NCI-H2196 treated with DMSO at 0.1 percent for 48 hours (cell line): ENCODE measurements at regions not wholly inside any gene's neighbourhood (a gene's known extent, or its start where the extent isn't known, plus 50 kb on each side); places are given as distances from the start of the nearest gene placed in this dataset.

Experiments
- DNase-seq: peaks from one replicate; lab custom pipeline; 2025; ENCODE audit not compliant: unreplicated experiment; lab: John Stamatoyannopoulos, UW

DNA sequence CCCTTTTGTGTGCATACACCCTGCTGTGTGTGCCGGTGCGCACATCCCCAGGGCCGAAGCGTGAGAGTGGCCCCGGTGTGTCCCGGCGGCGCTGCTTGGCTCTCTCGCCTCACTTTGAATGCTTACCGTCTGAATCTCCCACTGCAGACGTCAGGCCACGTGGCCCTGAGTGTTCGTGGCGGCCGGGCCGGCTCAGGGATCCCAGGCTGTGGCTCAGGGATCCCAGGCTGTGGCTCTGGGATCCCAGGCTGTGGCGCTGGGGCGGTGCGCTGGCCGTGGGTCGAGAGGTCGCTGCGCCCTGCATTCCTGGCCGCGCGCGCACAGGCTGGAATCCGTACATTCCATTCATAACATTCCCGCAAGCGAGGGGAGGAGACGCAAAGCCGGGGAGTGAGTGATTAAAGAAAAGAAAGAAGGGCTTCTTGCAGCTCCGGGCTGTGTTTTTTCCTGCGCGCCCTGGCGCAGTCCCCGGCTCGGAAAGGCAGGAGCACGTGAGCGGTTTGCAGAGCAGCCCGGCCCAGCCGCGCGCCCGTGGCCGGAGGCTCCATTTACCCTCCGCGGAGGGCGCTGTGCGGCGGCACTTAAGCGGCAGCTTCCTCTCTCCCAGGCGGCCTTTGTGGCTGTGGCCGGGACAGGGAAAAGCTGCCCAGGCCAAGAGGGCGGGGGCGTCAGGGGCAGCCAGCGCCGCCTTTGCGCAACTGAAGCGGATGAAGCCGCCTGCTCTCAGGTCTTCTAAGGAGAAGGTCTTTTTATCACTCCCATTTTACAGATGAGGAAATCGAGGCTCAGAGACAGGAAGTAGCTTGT lies 87.0 kb upstream of the ALDH1L1 start:
- DNase-seq, result no peak

DNA sequence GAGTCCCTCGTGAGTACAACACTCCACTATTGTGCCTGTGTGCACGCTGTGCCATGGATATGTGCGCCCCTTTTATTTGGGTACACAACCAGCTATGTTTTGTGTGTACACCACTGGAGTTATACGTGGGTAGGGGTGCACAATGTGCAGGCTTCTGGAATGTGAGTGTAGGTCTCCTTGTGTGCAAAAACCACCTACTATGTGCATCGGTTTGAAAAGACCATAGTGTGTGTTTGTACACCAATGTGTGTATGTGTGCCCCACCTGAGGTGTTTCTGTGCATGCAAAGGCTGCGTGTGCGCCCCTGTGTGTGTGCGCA lies 86.4 kb upstream of the ALDH1L1 start:
- DNase-seq, result no peak

DNA sequence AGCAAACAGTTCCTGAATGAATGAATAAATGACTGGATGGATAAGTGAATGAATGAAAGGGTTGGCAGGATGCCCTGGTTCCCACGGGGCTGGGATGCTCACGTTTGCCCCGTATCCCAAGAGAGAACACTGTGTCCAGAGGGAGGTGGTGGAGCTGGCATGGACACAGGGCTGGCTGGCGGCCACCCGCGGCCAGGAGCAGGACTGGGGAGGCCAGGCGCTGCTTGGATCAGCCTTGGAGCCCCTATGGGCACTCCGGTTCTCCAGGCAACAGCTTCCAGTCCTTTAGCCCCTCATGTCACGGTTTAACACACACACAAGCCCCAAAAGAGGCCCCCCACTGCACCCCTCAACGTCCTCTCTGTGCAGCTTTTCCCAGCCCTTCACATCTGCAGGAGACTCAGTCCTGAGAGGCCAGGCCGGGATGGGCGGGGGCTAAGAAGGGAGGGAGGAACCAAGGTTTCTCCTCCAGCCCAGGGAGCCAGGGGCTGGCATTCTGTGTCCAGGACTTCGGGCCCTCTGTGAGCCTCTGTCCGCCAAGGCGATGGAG lies 86.0 kb upstream of the ALDH1L1 start:
- DNase-seq, result no peak

DNA sequence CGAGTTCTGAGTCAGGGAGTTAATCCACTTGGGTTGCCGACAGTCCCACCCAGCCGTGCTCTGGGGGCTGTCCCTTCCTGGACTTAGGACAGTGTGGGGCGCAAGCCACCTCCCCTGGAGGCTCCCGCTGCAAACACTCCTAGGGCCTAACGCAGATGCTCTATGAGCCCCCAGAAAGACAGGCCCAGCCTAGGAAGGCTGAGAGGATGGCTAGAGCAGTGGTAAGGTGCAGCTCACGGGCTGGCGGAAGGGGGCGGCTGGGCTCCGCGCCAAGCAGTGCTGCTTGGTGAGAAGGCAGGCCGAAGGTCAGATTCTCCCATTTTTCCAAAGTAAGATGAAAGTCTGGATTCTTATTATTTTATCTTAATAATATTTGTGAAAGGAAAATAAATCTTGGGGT lies 84.6 kb upstream of the ALDH1L1 start:
- DNase-seq, result no peak

DNA sequence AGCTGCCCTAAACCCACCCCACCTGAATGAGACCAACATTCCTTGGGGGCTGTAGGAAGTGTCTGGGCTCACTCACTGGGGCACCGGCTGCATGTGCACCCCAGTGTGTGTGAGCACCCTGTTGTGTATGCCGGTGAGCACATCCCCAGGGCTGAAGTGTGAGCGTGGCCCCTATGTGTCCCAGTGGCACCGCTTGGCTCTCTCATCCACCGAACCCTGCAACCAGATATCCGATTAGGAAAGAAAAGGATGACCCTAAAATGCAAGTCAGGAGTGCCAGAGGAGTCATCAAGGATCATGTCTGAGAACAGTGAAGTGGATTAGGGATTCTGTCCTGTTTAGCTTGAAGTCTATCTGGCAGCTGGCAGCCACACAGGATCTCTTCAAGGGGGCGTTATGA lies 84.0 kb upstream of the ALDH1L1 start:
- no peak for DNase-seq

DNA sequence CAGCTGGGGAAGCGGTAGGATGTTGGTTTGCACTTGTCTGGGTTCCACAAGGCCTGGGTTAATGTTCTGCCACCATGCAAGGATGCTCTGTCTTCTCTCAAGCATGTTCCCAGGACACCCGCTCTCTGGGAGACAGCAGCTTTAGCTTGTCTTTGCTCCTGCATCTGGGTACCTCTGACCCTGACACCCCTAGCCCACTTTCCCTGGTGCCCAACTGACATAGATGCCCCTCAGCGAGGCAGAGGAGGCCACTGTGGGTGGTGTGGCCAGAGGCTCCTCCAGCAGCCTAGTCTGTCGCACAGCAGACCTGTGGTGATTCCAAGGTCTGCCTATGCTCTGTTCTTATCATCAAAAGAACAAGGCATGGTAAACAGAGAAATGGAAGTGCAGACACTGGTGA lies 83.6 kb upstream of the ALDH1L1 start:
- no peak for DNase-seq

DNA sequence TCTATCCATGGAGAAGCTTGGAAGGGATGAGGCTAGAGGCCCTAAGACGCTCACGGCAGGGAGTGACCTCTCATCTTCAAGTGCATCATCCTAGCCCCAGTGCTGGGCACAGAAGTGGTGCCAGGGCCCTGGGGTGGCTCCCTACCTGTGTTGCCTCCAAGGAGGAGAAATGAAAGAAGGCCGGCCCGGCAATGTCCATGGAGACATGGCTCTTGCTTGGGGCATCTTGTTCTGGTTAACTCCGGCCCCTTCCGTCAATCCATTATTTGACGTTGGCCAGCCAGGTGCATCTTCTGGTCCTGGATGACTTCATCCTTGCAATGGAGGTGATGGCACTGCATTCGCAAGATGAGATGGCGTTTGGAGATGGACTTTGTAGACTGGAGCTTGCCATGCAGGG lies 83.2 kb upstream of the ALDH1L1 start:
- DNase-seq, result no peak

DNA sequence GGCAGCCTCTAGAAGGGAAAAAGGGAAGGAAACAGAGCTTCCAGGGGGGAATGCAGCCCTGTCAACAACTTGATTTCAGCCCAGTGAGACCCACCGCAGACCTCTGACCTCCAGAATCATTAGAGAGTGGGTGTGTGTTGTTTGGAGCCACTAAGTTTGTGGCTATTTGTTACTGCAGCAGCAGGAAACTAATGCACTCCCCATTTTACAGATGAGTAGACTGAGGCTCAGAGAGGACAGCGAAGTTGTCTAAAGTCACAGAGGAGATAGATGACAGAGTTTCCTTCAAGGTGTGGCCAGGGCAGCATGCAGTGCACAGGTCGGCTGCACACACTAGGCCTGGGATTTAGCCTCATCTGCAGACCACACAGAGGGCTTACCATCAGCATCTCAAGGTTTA lies 81.8 kb upstream of the ALDH1L1 start:
- DNase-seq, result no peak

DNA sequence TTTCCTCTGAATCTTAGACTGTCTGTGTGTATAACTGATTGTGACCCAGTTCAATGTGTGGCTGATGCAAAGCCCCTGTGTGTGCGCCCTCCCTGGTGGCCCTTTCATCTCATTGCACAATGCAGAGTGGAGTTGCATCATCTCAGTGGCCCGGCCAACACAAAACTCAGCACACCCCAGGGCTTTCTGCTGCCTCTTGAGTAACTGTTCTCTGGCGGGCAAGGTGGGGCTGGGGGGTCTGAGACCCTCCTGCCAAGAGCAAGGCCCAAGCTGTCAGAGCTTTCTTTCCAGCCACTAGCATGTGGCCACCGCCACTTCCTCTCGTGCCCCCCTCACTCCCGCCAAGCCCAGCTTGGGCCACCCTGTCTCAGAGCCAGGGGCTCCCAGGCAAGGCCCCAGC lies 80.7 kb upstream of the ALDH1L1 start:
- DNase-seq, result no peak

DNA sequence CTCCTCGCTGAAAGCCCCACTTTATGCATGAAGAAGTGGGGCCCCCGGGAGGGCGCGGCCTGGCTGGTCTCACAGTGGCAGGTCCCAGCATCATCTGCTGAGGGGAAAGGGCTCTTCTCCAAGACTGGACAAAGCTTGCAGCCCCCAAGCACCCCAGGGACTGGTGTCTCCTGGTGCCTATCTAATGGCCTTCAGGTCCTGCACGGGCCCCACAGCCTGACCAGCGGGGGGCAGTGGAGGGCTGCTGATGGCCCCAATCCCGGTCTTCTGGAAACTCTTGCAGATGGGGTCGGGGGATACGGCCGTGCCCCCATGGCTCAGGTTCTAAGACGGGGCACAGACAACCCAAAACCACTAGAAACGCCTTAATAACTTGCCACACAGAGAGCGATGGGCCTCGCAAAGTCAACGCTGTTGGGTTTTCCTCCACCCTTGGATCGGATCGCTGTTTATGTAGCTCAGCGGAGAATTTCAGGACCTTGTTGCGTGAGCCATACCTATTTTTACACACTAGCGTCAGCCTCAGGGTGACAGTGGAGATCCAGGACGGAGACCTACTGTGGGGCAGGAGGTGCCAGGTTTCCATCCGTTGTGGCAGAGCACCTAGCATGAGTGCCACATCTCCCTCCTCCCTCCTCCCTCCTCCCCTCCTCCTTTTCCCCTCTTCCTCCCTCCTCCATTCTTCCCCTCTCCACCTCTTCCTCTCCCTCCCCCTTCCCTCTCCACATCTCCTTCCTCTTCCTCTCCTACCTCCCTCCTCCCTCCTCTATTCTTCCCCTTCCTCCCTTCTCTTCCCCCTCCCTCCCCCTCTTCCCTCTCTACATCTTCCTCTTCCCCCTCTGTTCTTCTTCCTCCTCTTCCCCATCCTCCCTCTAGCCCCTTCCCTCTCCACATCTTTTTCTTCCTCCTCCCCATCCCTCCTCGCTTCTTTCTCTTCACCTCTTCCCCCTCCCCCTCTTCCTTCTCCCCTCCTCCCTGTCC lies 79.3 kb upstream of the ALDH1L1 start:
- no peak for DNase-seq

DNA sequence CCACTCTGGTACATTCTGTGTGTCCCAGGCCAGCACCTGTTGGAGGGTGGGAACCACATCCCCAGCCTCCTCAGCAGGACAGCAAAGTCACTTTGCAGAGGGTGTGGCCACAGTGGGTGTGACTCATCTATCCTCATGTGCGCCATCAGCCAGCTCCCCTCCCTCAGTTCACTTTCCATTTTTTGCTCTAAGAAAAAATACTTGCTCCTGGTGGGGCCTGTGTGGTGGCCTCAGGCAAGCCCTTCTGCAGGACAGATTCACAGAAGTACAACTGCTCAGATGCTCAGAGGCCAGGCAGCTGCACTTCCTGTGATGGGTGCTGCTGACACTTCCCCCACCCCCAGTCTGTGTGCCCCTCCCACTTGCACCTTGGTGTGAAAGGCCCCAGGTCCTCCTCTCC lies 78.3 kb upstream of the ALDH1L1 start:
- DNase-seq, result no peak

DNA sequence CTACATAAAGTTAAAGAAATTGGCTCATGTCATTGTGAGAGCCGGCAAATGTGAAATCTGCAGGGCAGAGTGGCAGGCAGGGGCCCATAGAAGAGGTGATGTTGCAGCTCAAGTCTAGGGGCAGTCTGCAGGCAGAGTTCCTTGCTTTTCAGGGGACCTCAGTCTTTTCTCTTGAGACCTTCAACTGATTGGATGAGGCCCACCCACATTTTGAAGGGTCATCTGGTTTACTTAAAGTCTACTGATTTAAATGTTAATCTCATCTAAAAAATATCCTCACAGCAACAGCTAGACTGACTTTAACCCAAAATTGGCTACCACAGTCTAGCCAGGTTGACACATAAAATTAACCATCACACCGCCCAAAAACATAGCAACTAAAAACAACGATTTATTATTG lies 77.6 kb upstream of the ALDH1L1 start:
- no peak for DNase-seq

DNA sequence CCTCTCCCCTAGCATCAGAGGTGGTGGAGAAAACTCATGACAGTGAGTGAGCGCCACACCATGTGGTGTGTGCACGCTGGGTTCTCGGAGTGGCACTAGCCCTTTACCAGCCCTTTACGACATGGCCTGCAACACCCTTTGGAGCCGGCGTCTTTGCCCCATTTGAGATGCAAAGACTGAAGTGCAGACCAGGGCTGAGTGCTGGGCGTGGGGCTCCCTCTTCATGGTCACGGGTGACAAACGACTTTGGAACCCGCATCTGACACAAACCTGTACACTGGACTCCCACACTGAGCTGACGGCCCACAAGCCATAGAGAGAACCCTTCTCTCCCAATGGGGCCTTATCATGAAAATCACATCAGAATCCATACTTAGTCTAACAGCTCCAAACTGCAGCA lies 76.8 kb upstream of the ALDH1L1 start:
- DNase-seq, result no peak

DNA sequence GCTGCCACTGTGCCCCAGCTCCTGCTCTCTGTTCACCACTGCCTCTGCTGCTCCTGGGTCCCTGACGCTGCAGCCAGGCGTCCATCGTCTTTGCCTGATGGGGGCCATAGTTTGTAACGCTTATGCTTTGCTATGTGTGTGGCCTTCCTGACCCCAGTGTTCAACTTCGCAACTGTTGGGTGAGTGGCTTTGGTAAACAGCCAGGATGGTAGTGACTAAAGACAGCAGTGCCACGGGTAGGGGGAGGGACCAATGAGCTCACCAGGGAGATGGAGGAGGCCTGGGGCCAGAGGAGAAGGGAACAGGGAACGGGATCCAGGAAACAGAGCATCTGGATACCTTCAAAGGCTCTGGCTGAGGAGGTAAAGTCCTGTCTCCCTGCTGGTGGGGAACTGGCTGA lies 75.9 kb upstream of the ALDH1L1 start:
- DNase-seq, result no peak

DNA sequence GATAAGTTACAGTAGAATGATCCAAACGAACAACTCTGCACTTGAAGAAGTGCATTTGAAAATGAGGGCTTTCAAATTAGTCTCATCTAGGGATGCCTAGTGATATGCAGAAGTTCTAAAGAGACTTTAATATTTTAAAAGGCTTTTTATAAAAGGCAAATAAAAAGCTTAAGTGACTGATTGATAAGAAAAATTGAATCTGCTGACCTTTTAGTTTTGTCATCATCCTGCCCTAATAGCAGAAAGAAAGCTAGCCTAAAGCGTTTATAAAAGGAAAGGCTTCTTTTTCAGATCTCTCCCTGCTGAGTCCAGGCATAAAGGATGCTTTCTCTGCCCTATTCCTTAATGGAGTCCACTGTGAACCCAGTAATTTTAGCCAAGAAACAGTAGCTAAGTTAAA lies 72.7 kb upstream of the ALDH1L1 start:
- no peak for DNase-seq

DNA sequence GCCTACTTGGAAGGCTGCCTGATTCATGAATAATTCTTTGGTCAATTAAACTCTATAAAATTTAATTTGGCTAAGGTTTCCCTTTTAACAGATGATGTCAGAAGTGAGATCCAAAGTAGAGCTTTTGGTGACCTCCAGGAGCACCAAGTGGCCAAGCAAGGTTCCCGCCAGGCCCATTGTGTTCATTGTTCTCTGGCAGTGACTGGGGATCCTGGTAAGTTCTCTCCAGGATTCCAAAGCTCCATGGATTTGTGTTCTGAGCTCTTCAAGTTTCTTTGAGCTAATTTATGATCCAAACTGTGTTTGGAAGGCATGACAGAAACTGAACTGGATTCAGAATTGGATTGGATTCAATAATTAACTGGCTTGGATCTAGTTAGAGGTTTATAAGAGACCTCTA lies 72.0 kb upstream of the ALDH1L1 start:
- DNase-seq, result no peak

DNA sequence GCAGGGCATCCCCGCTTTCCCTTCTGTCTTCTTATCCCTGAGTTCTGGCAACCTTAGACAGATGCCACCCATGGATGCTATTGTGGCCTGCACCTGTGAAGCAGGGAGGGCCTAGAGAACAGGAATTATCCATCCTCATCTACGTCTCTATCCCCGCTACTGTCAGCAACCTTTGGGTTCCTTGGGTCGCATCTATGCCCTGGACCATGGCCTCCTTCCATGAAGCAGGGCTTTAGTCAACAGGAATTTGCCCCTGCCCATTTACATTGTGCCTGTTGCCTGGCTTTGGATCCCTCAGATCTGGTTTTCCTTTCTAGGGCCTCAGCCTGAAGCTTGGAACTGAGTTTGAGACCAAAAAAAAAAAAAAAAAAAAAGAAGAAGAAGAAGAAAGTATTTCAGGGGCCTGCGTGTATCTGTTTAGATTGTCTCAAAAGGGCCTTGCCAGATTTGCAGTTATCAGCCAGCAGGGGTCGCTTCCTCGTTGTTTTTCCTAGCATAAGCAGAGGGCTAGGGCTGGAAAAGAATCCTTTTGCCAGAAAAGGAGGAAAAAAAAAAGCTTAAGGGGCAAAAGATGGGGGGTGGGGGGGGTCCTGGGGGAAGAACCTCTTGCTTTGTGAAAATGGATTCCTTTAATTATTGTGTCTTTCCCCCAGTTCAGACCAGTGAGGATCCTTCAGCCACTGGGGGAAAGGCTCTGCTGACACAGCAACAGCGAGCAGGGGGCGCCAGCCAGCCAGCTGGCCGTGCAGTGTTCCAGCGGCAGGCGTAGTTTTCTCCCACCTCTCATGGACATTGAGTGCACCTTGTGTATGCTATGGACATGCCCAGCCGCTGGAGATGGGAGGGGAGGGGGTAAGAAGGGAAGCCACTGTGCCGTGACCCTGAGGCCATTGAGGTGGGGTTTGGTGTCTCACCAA lies 65.7 kb upstream of the ALDH1L1 start:
- no peak for DNase-seq
